ENCODE measurements at regions not wholly inside any gene's neighbourhood (a gene's known extent, or its start where the extent isn't known, plus 50 kb on each side); places are given as distances from the start of the nearest gene placed in this dataset.

DNA sequence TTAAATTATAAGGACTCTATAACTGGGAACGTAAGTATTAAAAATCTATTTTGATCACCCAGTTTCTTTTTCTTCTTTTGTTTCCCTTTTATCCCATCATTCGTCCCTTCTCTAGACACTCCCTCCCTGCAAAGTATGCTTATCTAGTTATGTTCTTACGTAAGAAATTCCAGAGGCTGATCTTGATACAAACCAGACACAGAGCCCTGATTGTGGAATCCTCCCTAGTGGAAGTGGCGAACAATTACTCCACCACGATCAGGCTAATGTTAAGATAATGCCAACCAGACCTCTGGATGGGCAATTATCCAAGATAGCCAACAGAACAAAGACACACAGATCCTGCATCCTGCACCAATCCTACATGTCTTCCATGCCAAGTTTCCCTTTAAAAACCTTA is 1557.4 kb downstream of the PLA2G4A start:
- TF ChIP-seq, protein P1, sequence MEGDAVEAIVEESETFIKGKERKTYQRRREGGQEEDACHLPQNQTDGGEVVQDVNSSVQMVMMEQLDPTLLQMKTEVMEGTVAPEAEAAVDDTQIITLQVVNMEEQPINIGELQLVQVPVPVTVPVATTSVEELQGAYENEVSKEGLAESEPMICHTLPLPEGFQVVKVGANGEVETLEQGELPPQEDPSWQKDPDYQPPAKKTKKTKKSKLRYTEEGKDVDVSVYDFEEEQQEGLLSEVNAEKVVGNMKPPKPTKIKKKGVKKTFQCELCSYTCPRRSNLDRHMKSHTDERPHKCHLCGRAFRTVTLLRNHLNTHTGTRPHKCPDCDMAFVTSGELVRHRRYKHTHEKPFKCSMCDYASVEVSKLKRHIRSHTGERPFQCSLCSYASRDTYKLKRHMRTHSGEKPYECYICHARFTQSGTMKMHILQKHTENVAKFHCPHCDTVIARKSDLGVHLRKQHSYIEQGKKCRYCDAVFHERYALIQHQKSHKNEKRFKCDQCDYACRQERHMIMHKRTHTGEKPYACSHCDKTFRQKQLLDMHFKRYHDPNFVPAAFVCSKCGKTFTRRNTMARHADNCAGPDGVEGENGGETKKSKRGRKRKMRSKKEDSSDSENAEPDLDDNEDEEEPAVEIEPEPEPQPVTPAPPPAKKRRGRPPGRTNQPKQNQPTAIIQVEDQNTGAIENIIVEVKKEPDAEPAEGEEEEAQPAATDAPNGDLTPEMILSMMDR (conservative IDR thresholded peaks at IDR 0.05) = no peak
- no peak for TF ChIP-seq EZH2 (IDR thresholded peaks at IDR 0.05; ENCODE audit: low read depth)

All from PC-9 (cell line).